Stimulated activated CD8-positive, alpha-beta memory T cell treated with anti-CD3 and anti-CD28 coated beads, Interleukin-2, amount 100 ng/mL, for 1 hour (primary cell): ENCODE measurements at regions not wholly inside any gene's neighbourhood (a gene's known extent, or its start where the extent isn't known, plus 50 kb on each side); places are given as distances from the start of the nearest gene placed in this dataset.
A peak's percentile ranks its signal among the peaks of the same experiment; 100 is the strongest.
"Not testable (repeated sequence)": the region's sequence is repeated elsewhere in the genome, so short reads cannot be mapped to it uniquely, and the experiment has no call there.

ENCODE experiments used
- DNase-seq, 2 donors: peaks; one replicate each; pipeline ENCODE4 v3.0.0-alpha.2; 2020; ENCODE audit warnings: low read depth in 2 of 2

GRCh38 chr4:138892483-138893407 lies 122.8 kb upstream of the NOCT start:
- no peak for DNase-seq

- no peak for DNase-seq
Measured at GRCh38 chr4:138891631-138892031, 124.0 kb upstream of the NOCT start.

- no peak for DNase-seq
Measured at GRCh38 chr4:138890891-138891570, 124.5 kb upstream of the NOCT start.

- no peak for DNase-seq
Measured at GRCh38 chr4:138889216-138889615, 126.4 kb upstream of the NOCT start.

GRCh38 chr4:138887741-138888140 lies 127.8 kb upstream of the NOCT start:
- DNase-seq, result no peak

GRCh38 chr4:138887341-138887740 lies 128.2 kb upstream of the NOCT start:
- no peak for DNase-seq

- no peak for DNase-seq
Measured at GRCh38 chr4:138879757-138880156, 135.8 kb upstream of the NOCT start.

GRCh38 chr4:138875891-138876608 lies 139.5 kb upstream of the NOCT start:
- DNase-seq, result no peak

GRCh38 chr4:138871555-138871875 lies 144.1 kb upstream of the NOCT start:
- DNase-seq, result no peak

GRCh38 chr4:138870737-138871554 lies 144.6 kb upstream of the NOCT start:
- peak; percentile 6 to 10 for DNase-seq

- no peak for DNase-seq
Measured at GRCh38 chr4:138869631-138870030, 145.9 kb upstream of the NOCT start.

GRCh38 chr4:138869165-138869564 lies 146.4 kb upstream of the NOCT start:
- no peak for DNase-seq

- no peak for DNase-seq
Measured at GRCh38 chr4:138868562-138868961, 147.0 kb upstream of the NOCT start.

GRCh38 chr4:138867404-138867803 lies 148.2 kb upstream of the NOCT start:
- DNase-seq, result no peak

GRCh38 chr4:138866314-138866713 lies 149.3 kb upstream of the NOCT start:
- no peak for DNase-seq

GRCh38 chr4:138865765-138866164 lies 149.8 kb upstream of the NOCT start:
- no peak for DNase-seq

GRCh38 chr4:138864961-138865720 lies 150.4 kb upstream of the NOCT start:
- no peak for DNase-seq

GRCh38 chr4:138863160-138863559 lies 152.4 kb upstream of the NOCT start:
- DNase-seq, result no peak

- no peak for DNase-seq
Measured at GRCh38 chr4:138861135-138861534, 154.4 kb upstream of the NOCT start.

- not testable (repeated sequence) for DNase-seq
Measured at GRCh38 chr4:138860357-138860756, 155.2 kb upstream of the NOCT start.

GRCh38 chr4:138859254-138859653 lies 156.3 kb upstream of the NOCT start:
- DNase-seq, result no peak
